ENCODE measurements at regions not wholly inside any gene's neighbourhood (a gene's known extent, or its start where the extent isn't known, plus 50 kb on each side); places are given as distances from the start of the nearest gene placed in this dataset.
A peak's percentile ranks its signal among the peaks of the same experiment; 100 is the strongest.
"Not testable (repeated sequence)": the region's sequence is repeated elsewhere in the genome, so short reads cannot be mapped to it uniquely, and the experiment has no call there.

DNA sequence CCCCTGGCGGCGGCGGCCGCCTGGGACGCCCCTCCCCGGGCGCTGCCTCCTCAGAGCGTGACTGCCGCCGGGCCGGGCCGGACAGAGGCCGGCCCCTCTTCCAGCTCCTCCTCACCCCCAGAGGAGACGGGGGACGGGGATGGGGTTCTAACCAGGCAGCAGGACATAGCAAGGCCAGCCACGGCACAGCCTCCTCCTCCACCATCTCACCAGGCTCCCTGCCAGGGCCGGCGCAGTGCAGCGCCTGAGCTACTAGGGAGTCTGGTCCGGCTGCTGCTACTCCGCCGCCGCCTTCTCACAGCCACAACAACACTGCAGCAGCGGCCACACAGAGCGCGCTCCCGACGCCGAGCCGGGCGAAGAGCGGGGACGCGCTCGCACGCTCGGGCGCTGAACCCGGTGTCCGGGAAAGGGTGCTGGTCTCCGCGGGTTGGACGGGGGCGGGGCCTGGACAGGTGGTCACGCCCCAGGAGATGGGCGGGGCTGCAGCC is 112.3 kb downstream of the POTEC start:
- POLR2A ChIA-PET; BruUV-seq (replicated peaks); H3K9ac ChIP-seq (replicated peaks; ENCODE audit: extremely low read depth, insufficient read depth, low read length); H2AFZ ChIP-seq (ENCODE audit: low read depth, low read length); H3K4me2 ChIP-seq (ENCODE audit: insufficient read depth, low read length); CTCF ChIA-PET; DNase-seq (ENCODE audit: low read depth, low spot score); H3K4me3 ChIP-seq (replicated peaks in 1 of 3; ENCODE audit: insufficient read depth in 1 of 3, low read depth in 1 of 3, low read length in 3 of 3); H3K9me1 ChIP-seq (replicated peaks; ENCODE audit: control insufficient read depth, extremely low read depth, insufficient read depth, low read length); H3K27ac ChIP-seq (ENCODE audit: insufficient read depth, low read depth, low read length); intact Hi-C loops (cut with micrococcal nuclease); H3K9me3 ChIP-seq (replicated peaks; ENCODE audit: control insufficient read depth, insufficient read depth, low read length); H3K4me1 ChIP-seq (ENCODE audit: control insufficient read depth, extremely low read depth, insufficient read depth, low read length); H3K36me3 ChIP-seq (ENCODE audit: control insufficient read depth in 2 of 2, extremely low read depth in 1 of 2, insufficient read depth in 2 of 2, low read length in 2 of 2); FAIRE-seq; H4K20me1 ChIP-seq (replicated peaks; ENCODE audit: control insufficient read depth, extremely low read depth, insufficient read depth, low read length); H3K27me3 ChIP-seq (ENCODE audit: control insufficient read depth in 2 of 2, insufficient read depth in 2 of 2, low read length in 2 of 2); dilution Hi-C loops (cut with MboI; ENCODE audit: extremely low pct_ligation_motif_present, low sequenced_read_pairs); H3K79me2 ChIP-seq (ENCODE audit: control insufficient read depth, insufficient read depth, low read length): not testable (repeated sequence)

DNA sequence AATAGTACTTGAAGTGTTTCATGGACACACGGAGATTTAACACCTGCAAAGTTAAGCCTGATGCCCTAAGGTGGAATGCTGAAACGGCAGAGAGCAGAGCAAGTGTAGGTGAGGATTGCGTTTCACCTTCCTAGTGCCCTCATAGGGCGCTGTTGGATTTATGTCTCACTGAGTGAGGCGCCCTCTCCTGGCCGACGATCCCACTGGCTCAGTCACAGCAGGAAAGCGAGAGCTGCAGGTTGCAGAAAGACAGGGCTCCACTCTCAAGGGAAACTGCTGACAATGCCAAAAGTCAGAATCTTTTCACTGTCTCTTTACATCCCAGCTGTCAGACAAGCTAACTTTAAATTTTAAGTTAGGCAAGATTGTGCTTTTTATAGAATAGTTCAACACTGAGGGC is 127.6 kb downstream of the POTEC start:
- dilution Hi-C loops (cut with MboI; ENCODE audit: extremely low pct_ligation_motif_present, low sequenced_read_pairs); H3K27me3 ChIP-seq (ENCODE audit: control insufficient read depth in 2 of 2, insufficient read depth in 2 of 2, low read length in 2 of 2); H3K4me3 ChIP-seq (replicated peaks in 1 of 3; ENCODE audit: insufficient read depth in 1 of 3, low read depth in 1 of 3, low read length in 3 of 3); H3K9me3 ChIP-seq (replicated peaks; ENCODE audit: control insufficient read depth, insufficient read depth, low read length); H3K4me2 ChIP-seq (ENCODE audit: insufficient read depth, low read length); CTCF ChIA-PET; H3K9me1 ChIP-seq (replicated peaks; ENCODE audit: control insufficient read depth, extremely low read depth, insufficient read depth, low read length); FAIRE-seq; H3K79me2 ChIP-seq (ENCODE audit: control insufficient read depth, insufficient read depth, low read length); POLR2A ChIA-PET; H3K27ac ChIP-seq (ENCODE audit: insufficient read depth, low read depth, low read length); H3K36me3 ChIP-seq (ENCODE audit: control insufficient read depth in 2 of 2, extremely low read depth in 1 of 2, insufficient read depth in 2 of 2, low read length in 2 of 2); H2AFZ ChIP-seq (ENCODE audit: low read depth, low read length); BruUV-seq (replicated peaks); DNase-seq (ENCODE audit: low read depth, low spot score); H3K4me1 ChIP-seq (ENCODE audit: control insufficient read depth, extremely low read depth, insufficient read depth, low read length); intact Hi-C loops (cut with micrococcal nuclease); H3K9ac ChIP-seq (replicated peaks; ENCODE audit: extremely low read depth, insufficient read depth, low read length); H4K20me1 ChIP-seq (replicated peaks; ENCODE audit: control insufficient read depth, extremely low read depth, insufficient read depth, low read length): not testable (repeated sequence)
- TF ChIP-seq, protein P1, sequence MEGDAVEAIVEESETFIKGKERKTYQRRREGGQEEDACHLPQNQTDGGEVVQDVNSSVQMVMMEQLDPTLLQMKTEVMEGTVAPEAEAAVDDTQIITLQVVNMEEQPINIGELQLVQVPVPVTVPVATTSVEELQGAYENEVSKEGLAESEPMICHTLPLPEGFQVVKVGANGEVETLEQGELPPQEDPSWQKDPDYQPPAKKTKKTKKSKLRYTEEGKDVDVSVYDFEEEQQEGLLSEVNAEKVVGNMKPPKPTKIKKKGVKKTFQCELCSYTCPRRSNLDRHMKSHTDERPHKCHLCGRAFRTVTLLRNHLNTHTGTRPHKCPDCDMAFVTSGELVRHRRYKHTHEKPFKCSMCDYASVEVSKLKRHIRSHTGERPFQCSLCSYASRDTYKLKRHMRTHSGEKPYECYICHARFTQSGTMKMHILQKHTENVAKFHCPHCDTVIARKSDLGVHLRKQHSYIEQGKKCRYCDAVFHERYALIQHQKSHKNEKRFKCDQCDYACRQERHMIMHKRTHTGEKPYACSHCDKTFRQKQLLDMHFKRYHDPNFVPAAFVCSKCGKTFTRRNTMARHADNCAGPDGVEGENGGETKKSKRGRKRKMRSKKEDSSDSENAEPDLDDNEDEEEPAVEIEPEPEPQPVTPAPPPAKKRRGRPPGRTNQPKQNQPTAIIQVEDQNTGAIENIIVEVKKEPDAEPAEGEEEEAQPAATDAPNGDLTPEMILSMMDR (IDR thresholded peaks at IDR 0.05; ENCODE audit: extremely low read depth in 1 of 2, insufficient read depth in 1 of 2, low read depth in 1 of 2, low read length in 2 of 2), result peak in 1 of 2 donors; percentile 1

DNA sequence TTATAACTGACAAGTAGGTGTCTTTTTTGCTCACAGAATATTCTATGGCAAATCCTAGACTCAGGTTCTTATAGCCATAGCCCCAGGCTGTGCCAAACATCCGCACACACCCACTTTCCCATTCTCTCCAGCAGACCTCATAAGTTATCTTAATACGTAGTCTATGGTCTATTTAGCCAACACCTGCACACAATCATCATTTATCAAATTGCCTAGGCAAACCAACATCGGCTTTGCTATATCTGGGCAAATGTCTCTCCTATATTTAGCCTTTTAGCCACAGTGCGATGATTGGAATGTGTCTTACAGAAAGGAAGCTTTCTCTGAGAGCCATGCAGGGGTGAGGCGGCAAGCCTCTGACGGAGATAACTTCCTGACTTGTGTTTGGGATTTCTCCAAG is 128.0 kb downstream of the POTEC start:
- DNase-seq (ENCODE audit: low read depth, low spot score); H3K9ac ChIP-seq (replicated peaks; ENCODE audit: extremely low read depth, insufficient read depth, low read length); H3K9me3 ChIP-seq (replicated peaks; ENCODE audit: control insufficient read depth, insufficient read depth, low read length); H3K4me2 ChIP-seq (ENCODE audit: insufficient read depth, low read length); H3K9me1 ChIP-seq (replicated peaks; ENCODE audit: control insufficient read depth, extremely low read depth, insufficient read depth, low read length); intact Hi-C loops (cut with micrococcal nuclease); BruUV-seq (replicated peaks); H3K4me1 ChIP-seq (ENCODE audit: control insufficient read depth, extremely low read depth, insufficient read depth, low read length); CTCF ChIA-PET; H3K4me3 ChIP-seq (replicated peaks in 1 of 3; ENCODE audit: insufficient read depth in 1 of 3, low read depth in 1 of 3, low read length in 3 of 3); H3K79me2 ChIP-seq (ENCODE audit: control insufficient read depth, insufficient read depth, low read length); H3K27ac ChIP-seq (ENCODE audit: insufficient read depth, low read depth, low read length); H3K27me3 ChIP-seq (ENCODE audit: control insufficient read depth in 2 of 2, insufficient read depth in 2 of 2, low read length in 2 of 2); H2AFZ ChIP-seq (ENCODE audit: low read depth, low read length); H4K20me1 ChIP-seq (replicated peaks; ENCODE audit: control insufficient read depth, extremely low read depth, insufficient read depth, low read length); H3K36me3 ChIP-seq (ENCODE audit: control insufficient read depth in 2 of 2, extremely low read depth in 1 of 2, insufficient read depth in 2 of 2, low read length in 2 of 2); POLR2A ChIA-PET; FAIRE-seq; dilution Hi-C loops (cut with MboI; ENCODE audit: extremely low pct_ligation_motif_present, low sequenced_read_pairs): not testable (repeated sequence)

DNA sequence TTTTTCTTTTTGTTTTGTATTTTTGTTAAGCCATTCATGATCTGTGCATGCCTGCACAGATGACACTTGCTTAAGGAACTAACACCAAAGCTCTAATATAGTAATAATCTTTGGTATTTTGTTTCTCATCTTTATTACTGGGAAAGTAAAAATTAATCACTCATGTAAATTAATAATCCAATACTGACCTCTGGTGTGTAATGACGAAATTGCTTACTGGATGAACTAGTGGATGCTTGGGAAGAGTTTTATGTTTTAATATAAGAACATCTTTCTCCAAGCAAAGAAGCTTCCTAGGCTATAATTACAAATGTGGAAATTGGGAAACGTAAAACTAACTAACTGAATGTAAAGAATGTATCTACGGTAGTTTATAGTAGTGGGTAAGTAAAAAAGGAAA is 147.9 kb downstream of the POTEC start:
- H3K27me3 ChIP-seq (ENCODE audit: control insufficient read depth in 2 of 2, insufficient read depth in 2 of 2, low read length in 2 of 2); H3K79me2 ChIP-seq (ENCODE audit: control insufficient read depth, insufficient read depth, low read length); CTCF ChIA-PET; H3K9me3 ChIP-seq (replicated peaks; ENCODE audit: control insufficient read depth, insufficient read depth, low read length); H3K4me2 ChIP-seq (ENCODE audit: insufficient read depth, low read length); H3K4me3 ChIP-seq (replicated peaks in 1 of 3; ENCODE audit: insufficient read depth in 1 of 3, low read depth in 1 of 3, low read length in 3 of 3); H3K9me1 ChIP-seq (replicated peaks; ENCODE audit: control insufficient read depth, extremely low read depth, insufficient read depth, low read length); POLR2A ChIA-PET; H3K36me3 ChIP-seq (ENCODE audit: control insufficient read depth in 2 of 2, extremely low read depth in 1 of 2, insufficient read depth in 2 of 2, low read length in 2 of 2); H3K4me1 ChIP-seq (ENCODE audit: control insufficient read depth, extremely low read depth, insufficient read depth, low read length); H2AFZ ChIP-seq (ENCODE audit: low read depth, low read length); FAIRE-seq; dilution Hi-C loops (cut with MboI; ENCODE audit: extremely low pct_ligation_motif_present, low sequenced_read_pairs); H4K20me1 ChIP-seq (replicated peaks; ENCODE audit: control insufficient read depth, extremely low read depth, insufficient read depth, low read length); H3K27ac ChIP-seq (ENCODE audit: insufficient read depth, low read depth, low read length); H3K9ac ChIP-seq (replicated peaks; ENCODE audit: extremely low read depth, insufficient read depth, low read length); BruUV-seq (replicated peaks); DNase-seq (ENCODE audit: low read depth, low spot score): not testable (repeated sequence)
- intact Hi-C loops (cut with micrococcal nuclease), result loop anchor here (5.0 kb wide), 1 partner anchor 573 kb away; the partner anchor contains the start of gene MC5R

Data from endothelial cell of umbilical vein (primary cell).